BJ (cell line): ENCODE measurements at regions not wholly inside any gene's neighbourhood (a gene's known extent, or its start where the extent isn't known, plus 50 kb on each side); places are given as distances from the start of the nearest gene placed in this dataset.

Experiments used
- CTCF ChIA-PET: fragments of 350-600 bp; formaldehyde crosslinking; extraction: SDS; loops from one replicate; lab custom pipeline; 2021; ENCODE audit warnings: antibody characterized with exemption, inconsistent platforms; lab: Yijun Ruan, JAX
- POLR2A ChIA-PET: fragments of 300-600 bp; sonication (Branson Sonifier 250); formaldehyde crosslinking; extraction: SDS; loops from one replicate; lab custom pipeline; 2021; ENCODE audit warnings: antibody characterized with exemption; lab: Charles Lee
- DNase-seq: peaks from one replicate; pipeline ENCODE4 v3.0.0-alpha.2; 2011; ENCODE audit warnings: low read depth
- H3K27me3 ChIP-seq: 2 replicates; pipeline ENCODE4 v1.6.0; 2011; ENCODE audit warnings: low read length; ENCODE audit not compliant: control insufficient read depth, insufficient read depth
- H3K36me3 ChIP-seq: 2 replicates; pipeline ENCODE4 v1.5.1; 2011; ENCODE audit warnings: low read length; ENCODE audit not compliant: control insufficient read depth, insufficient read depth
- H3K4me3 ChIP-seq: 2 replicates; pipeline ENCODE4 v1.5.1; 2011; ENCODE audit warnings: low read depth, mild to moderate bottlenecking, control low read depth, low read length
- CTCF ChIP-seq: IDR thresholded peaks from 2 replicates; pipeline ENCODE4 v1.5.1; 2011; ENCODE audit warnings: low read depth, mild to moderate bottlenecking, control low read depth, inconsistent platforms, low read length, moderate library complexity; ENCODE audit not compliant: insufficient read depth

- ChIA-PET POLR2A (no interaction called here), CTCF (interaction anchor here (0.6 kb wide), 1 partner anchor 353 kb away, joined by 3 read pairs; no protein-coding TSS in a partner anchor)
- TF ChIP-seq CTCF = peak; percentile 72
These were observed 1176.7 kb upstream of the SEL1L start for GRCh38 chr14:82710267-82710841.

GRCh38 chr14:82719617-82720016 lies 1186.0 kb upstream of the SEL1L start:
- Histone ChIP-seq H3K4me3 (no peak overlapping the region), H3K36me3 (no peaks in the 10 kb centered on the region), H3K27me3 (no peaks in the 10 kb centered on the region)
- DNase-seq = no peak
- TF ChIP-seq CTCF = no peak
- ChIA-PET CTCF (no interaction called here), POLR2A (no interaction called here)

More at GRCh38 chr14:82710267-82710841, 1176.7 kb upstream of the SEL1L start:
- H3K36me3 ChIP-seq = no peaks in the 10 kb centered on the region
- no peak overlapping the region for H3K4me3 ChIP-seq
- H3K27me3 ChIP-seq = no peaks in the 10 kb centered on the region
- DNase-seq = no peak

GRCh38 chr14:82720431-82720830 lies 1186.8 kb upstream of the SEL1L start:
- ChIA-PET POLR2A (no interaction called here), CTCF (no interaction called here)
- no peak for TF ChIP-seq CTCF
- no peak overlapping the region for H3K4me3 ChIP-seq
- no peaks in the 10 kb centered on the region for H3K36me3 ChIP-seq
- H3K27me3 ChIP-seq = no peaks in the 10 kb centered on the region
- no peak for DNase-seq

- DNase-seq = no peak
- ChIA-PET POLR2A (no interaction called here), CTCF (no interaction called here)
- Histone ChIP-seq H3K4me3 (no peak overlapping the region), H3K27me3 (no peaks in the 10 kb centered on the region), H3K36me3 (no peaks in the 10 kb centered on the region)
- TF ChIP-seq CTCF = no peak
These were observed 1187.3 kb upstream of the SEL1L start for GRCh38 chr14:82720946-82721345.

GRCh38 chr14:82724316-82724715 lies 1190.7 kb upstream of the SEL1L start:
- no peaks in the 10 kb centered on the region for H3K36me3 ChIP-seq
- POLR2A ChIA-PET = no interaction called here
- no peak for DNase-seq
- TF ChIP-seq CTCF = no peak
- CTCF ChIA-PET = interaction anchor here (0.6 kb wide), 1 partner anchor 1179 kb away, joined by 4 read pairs; no protein-coding TSS in a partner anchor
- no peaks in the 10 kb centered on the region for H3K27me3 ChIP-seq
- no peak overlapping the region for H3K4me3 ChIP-seq
